Hepatocyte (in vitro differentiated cells): ENCODE measurements at regions not wholly inside any gene's neighbourhood (a gene's known extent, or its start where the extent isn't known, plus 50 kb on each side); places are given as distances from the start of the nearest gene placed in this dataset.

Source experiments
- DNase-seq: peaks from one replicate; pipeline ENCODE4 v3.0.0-alpha.2; 2016; ENCODE audit warnings: low spot score
- H2AFZ ChIP-seq: fragments of 200-600 bp; sonication (generic); 2 replicates; pipeline ENCODE4 v1.6.0; 2016; ENCODE audit warnings: antibody characterized with exemption, mild to moderate bottlenecking
- H3K27ac ChIP-seq: fragments of 200-600 bp; sonication (generic); 2 replicates; pipeline ENCODE4 v1.5.1; 2016; ENCODE audit warnings: mild to moderate bottlenecking
- H3K27me3 ChIP-seq: fragments of 200-600 bp; sonication (generic); 2 replicates; pipeline ENCODE4 v1.6.1; 2016
- H3K36me3 ChIP-seq: fragments of 200-600 bp; sonication (generic); replicated peaks from 2 replicates; pipeline ENCODE4 v1.5.1; 2016; ENCODE audit warnings: low read depth; ENCODE audit not compliant: insufficient read depth
- H3K4me1 ChIP-seq: fragments of 200-600 bp; sonication (generic); 2 replicates; pipeline ENCODE4 v1.5.1; 2016; ENCODE audit warnings: mild to moderate bottlenecking, moderate library complexity; ENCODE audit not compliant: insufficient read depth
- H3K4me2 ChIP-seq: fragments of 200-600 bp; sonication (generic); 2 replicates; pipeline ENCODE4 v1.6.0; 2016
- H3K4me3 ChIP-seq: fragments of 200-600 bp; sonication (generic); 2 replicates; pipeline ENCODE4 v1.5.1; 2016; ENCODE audit warnings: mild to moderate bottlenecking
- H3K79me2 ChIP-seq: fragments of 200-600 bp; sonication (generic); 2 replicates; pipeline ENCODE4 v1.6.0; 2017; ENCODE audit warnings: mild to moderate bottlenecking
- H3K9me2 ChIP-seq: fragments of 200-600 bp; sonication (generic); replicated peaks from 2 replicates; pipeline ENCODE4 v1.6.0; 2017; ENCODE audit warnings: mild to moderate bottlenecking; ENCODE audit not compliant: insufficient read depth
- H3K9me3 ChIP-seq: fragments of 200-600 bp; sonication (generic); 2 replicates; pipeline ENCODE4 v1.5.1; 2016; ENCODE audit warnings: low read depth, mild to moderate bottlenecking
- H4K20me1 ChIP-seq: fragments of 200-600 bp; sonication (generic); 2 replicates; pipeline ENCODE4 v1.6.0; 2016; ENCODE audit warnings: mild to moderate bottlenecking; ENCODE audit not compliant: insufficient read depth, poor library complexity, severe bottlenecking
- EZH2 ChIP-seq: fragments of 200-600 bp; sonication (generic); IDR thresholded peaks from 2 replicates; pipeline ENCODE4 v1.6.1; 2016; ENCODE audit warnings: antibody characterized with exemption, mild to moderate bottlenecking, borderline replicate concordance
- EZH2phosphoT487 ChIP-seq: fragments of 200-600 bp; sonication (generic); IDR thresholded peaks from one replicate; pipeline ENCODE4 v1.6.1; 2018; ENCODE audit warnings: antibody characterized with exemption, mild to moderate bottlenecking, low read depth, moderate library complexity; ENCODE audit not compliant: unreplicated experiment, severe bottlenecking
- WGBS: methylation state at CpG from one replicate; pipeline ENCODE4 v1.1.6; 2016; ENCODE audit warnings: low lambda C conversion rate; ENCODE audit errors: missing lambda C conversion rate; 5-methylcytosine and 5-hydroxymethylcytosine counted together
- TF ChIP-seq, protein P1 (sequence below): fragments of 200-600 bp; sonication (generic); IDR thresholded peaks from 2 replicates; pipeline ENCODE4 v1.5.1; 2016; ENCODE audit warnings: antibody characterized with exemption, mild to moderate bottlenecking; ENCODE audit not compliant: poor library complexity

DNA sequence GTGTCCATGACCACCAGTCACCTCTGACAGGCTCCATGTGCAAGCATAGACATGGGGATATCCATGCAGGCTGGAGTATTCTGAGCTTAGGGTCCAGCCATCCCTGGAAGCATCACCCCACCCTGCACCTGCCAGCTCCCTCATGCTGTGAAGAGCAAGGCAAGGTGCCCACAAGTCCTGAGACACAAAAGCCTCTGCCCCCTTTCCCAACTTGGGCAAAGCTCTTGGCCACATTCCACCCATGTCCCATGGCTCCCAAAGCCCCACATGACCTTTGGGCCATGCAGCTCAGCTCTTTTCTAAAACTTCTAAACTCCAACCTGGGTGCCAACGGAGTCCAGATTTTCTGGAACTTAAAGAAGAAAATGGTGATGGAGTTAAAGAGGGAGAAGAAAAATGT, 99.8 kb upstream of the SH3BP4 start:
- Histone ChIP-seq H3K27me3 (no peaks in the 10 kb centered on the region), H3K4me2 (no peak overlapping the region), H2AFZ (no peak overlapping the region), H3K36me3 (no peaks in the 10 kb centered on the region), H3K9me2 (no peaks in the 10 kb centered on the region), H3K79me2 (no peaks in the 10 kb centered on the region), H3K4me3 (no peak overlapping the region), H3K4me1 (no peaks in the 10 kb centered on the region), H3K9me3 (no peaks in the 10 kb centered on the region), H4K20me1 (no peaks in the 10 kb centered on the region), H3K27ac (no peak overlapping the region)
- no peak for TF ChIP-seq EZH2
- 92% methylated on average over 1 of the region's 1 CpG for WGBS
- DNase-seq = no peak

DNA sequence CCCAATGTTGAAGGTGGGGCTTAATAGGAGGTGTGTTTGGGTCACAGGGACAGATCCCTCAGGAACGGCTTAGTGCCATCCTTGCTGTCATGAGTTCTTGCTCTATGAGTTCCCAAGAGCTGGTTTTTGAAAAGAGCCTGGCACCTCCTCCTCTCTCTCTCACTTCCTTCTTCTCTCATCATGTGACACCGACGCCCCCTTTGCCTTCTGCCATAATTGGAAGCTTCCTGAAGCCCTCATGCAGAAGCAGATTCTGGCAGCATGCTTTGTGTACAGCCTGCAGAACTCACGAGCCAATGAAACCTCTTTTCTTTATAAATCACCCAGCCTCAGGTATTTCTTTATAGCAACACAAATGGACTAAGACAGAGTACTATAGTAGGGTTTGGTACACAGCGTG, 100.4 kb upstream of the SH3BP4 start:
- 92% methylated on average over 5 of the region's 5 CpGs for WGBS
- no peaks in the 10 kb centered on the region for H3K9me3 ChIP-seq
- H3K4me2 ChIP-seq = no peak overlapping the region
- no peaks in the 10 kb centered on the region for H3K36me3 ChIP-seq
- DNase-seq = no peak
- H2AFZ ChIP-seq = no peak overlapping the region
- no peaks in the 10 kb centered on the region for H3K27me3 ChIP-seq
- no peaks in the 10 kb centered on the region for H4K20me1 ChIP-seq
- H3K9me2 ChIP-seq = no peaks in the 10 kb centered on the region
- no peaks in the 10 kb centered on the region for H3K79me2 ChIP-seq
- H3K27ac ChIP-seq = no peak overlapping the region
- H3K4me3 ChIP-seq = no peak overlapping the region
- TF ChIP-seq EZH2 (no peak), EZH2phosphoT487 (no peak)
- TF ChIP-seq, protein P1, sequence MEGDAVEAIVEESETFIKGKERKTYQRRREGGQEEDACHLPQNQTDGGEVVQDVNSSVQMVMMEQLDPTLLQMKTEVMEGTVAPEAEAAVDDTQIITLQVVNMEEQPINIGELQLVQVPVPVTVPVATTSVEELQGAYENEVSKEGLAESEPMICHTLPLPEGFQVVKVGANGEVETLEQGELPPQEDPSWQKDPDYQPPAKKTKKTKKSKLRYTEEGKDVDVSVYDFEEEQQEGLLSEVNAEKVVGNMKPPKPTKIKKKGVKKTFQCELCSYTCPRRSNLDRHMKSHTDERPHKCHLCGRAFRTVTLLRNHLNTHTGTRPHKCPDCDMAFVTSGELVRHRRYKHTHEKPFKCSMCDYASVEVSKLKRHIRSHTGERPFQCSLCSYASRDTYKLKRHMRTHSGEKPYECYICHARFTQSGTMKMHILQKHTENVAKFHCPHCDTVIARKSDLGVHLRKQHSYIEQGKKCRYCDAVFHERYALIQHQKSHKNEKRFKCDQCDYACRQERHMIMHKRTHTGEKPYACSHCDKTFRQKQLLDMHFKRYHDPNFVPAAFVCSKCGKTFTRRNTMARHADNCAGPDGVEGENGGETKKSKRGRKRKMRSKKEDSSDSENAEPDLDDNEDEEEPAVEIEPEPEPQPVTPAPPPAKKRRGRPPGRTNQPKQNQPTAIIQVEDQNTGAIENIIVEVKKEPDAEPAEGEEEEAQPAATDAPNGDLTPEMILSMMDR = no peak
- H3K4me1 ChIP-seq = no peaks in the 10 kb centered on the region

DNA sequence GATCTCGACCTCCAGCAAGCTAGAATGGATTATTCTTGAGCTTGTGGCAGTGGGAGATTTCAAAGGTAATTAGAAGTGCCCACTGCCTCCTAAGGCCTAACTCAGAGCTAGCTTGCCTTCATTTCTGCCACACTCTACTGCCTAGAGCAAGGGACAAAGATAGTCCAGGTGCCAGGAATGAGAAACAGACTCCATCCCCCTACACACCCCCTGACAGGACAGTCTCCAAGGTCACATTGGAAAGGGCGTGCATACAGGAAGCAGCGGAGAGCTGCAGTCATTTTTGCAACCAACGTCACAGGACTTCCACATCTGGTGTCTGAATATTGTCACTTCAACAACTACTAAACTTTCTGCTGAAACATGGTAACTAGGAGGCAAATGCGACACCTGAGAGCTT, 101.0 kb upstream of the SH3BP4 start:
- Histone ChIP-seq H3K4me3 (no peak overlapping the region), H4K20me1 (no peaks in the 10 kb centered on the region), H3K36me3 (no peaks in the 10 kb centered on the region), H3K4me2 (no peak overlapping the region), H3K9me2 (no peaks in the 10 kb centered on the region), H3K4me1 (no peaks in the 10 kb centered on the region), H3K79me2 (no peaks in the 10 kb centered on the region), H3K9me3 (no peaks in the 10 kb centered on the region), H3K27ac (no peak overlapping the region), H3K27me3 (no peaks in the 10 kb centered on the region), H2AFZ (no peak overlapping the region)
- TF ChIP-seq, protein P1 = no peak
- no peak for TF ChIP-seq EZH2phosphoT487
- TF ChIP-seq EZH2 = no peak
- no peak for DNase-seq
- 86% methylated on average over 5 of the region's 5 CpGs for WGBS

DNA sequence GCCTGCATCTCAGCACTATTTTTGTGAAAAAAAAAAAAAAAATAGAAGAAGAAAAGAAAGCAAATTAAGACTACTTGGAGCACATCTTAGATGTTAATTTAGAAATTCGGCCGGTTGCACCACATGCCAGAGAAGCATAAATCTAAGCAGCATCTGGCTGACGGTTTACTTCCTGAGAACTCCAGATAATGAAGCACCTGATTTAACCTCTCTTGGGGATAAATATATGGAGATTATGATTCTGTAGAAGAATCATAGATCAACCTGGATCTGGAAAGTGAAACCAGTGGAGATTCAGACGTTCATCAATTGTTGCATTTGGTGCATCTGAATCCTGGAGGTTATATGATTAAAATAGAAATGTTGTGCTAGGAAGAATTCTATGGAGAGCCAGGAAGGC, 102.1 kb upstream of the SH3BP4 start:
- no peaks in the 10 kb centered on the region for H3K9me3 ChIP-seq
- H3K79me2 ChIP-seq = no peaks in the 10 kb centered on the region
- H3K4me3 ChIP-seq = no peak overlapping the region
- no peaks in the 10 kb centered on the region for H3K36me3 ChIP-seq
- no peak overlapping the region for H3K27ac ChIP-seq
- no peak overlapping the region for H2AFZ ChIP-seq
- H3K9me2 ChIP-seq = no peaks in the 10 kb centered on the region
- H4K20me1 ChIP-seq = no peaks in the 10 kb centered on the region
- 83% methylated on average over 4 of the region's 4 CpGs for WGBS
- no peak overlapping the region for H3K4me2 ChIP-seq
- TF ChIP-seq, protein P1 = no peak
- TF ChIP-seq EZH2 = no peak
- no peak for TF ChIP-seq EZH2phosphoT487
- no peaks in the 10 kb centered on the region for H3K27me3 ChIP-seq
- DNase-seq = no peak
- no peaks in the 10 kb centered on the region for H3K4me1 ChIP-seq
